GM23248 (cell line): ENCODE measurements at regions not wholly inside any gene's neighbourhood (a gene's known extent, or its start where the extent isn't known, plus 50 kb on each side); places are given as distances from the start of the nearest gene placed in this dataset.

Source experiments
- DNase-seq: peaks from one replicate; pipeline ENCODE4 v3.0.0-alpha.2; 2015
- H2AFZ ChIP-seq: fragments of 200-600 bp; sonication (generic); 2 replicates; pipeline ENCODE4 v1.6.1; 2016; ENCODE audit warnings: antibody characterized with exemption
- H3F3A ChIP-seq: fragments of 200-600 bp; sonication (generic); 2 replicates; pipeline ENCODE4 v1.6.1; 2016; ENCODE audit warnings: mild to moderate bottlenecking, antibody characterized with exemption, mixed run types; ENCODE audit not compliant: insufficient read depth
- H3K27ac ChIP-seq: fragments of 200-600 bp; sonication (generic); 2 replicates; pipeline ENCODE4 v1.5.1; 2016; ENCODE audit warnings: mild to moderate bottlenecking
- H3K27me3 ChIP-seq: fragments of 200-600 bp; sonication (generic); replicated peaks from 2 replicates; pipeline ENCODE4 v1.6.1; 2016; ENCODE audit warnings: mild to moderate bottlenecking; ENCODE audit not compliant: insufficient read depth
- H3K36me3 ChIP-seq: fragments of 200-600 bp; sonication (generic); 2 replicates; pipeline ENCODE4 v1.6.1; 2016; ENCODE audit warnings: low read depth, mild to moderate bottlenecking
- H3K4me1 ChIP-seq: fragments of 200-600 bp; sonication (generic); 2 replicates; pipeline ENCODE4 v1.6.1; 2016; ENCODE audit warnings: mild to moderate bottlenecking; ENCODE audit not compliant: insufficient read depth
- H3K4me2 ChIP-seq: fragments of 200-600 bp; sonication (generic); one replicate; pipeline ENCODE4 v1.6.1; 2016; ENCODE audit warnings: mild to moderate bottlenecking; ENCODE audit not compliant: unreplicated experiment
- H3K4me3 ChIP-seq: fragments of 200-600 bp; sonication (generic); 2 replicates; pipeline ENCODE4 v1.5.1; 2016; ENCODE audit warnings: mild to moderate bottlenecking
- H3K79me2 ChIP-seq: fragments of 200-600 bp; sonication (generic); 2 replicates; pipeline ENCODE4 v1.6.1; 2016; ENCODE audit warnings: mild to moderate bottlenecking; ENCODE audit not compliant: insufficient read depth
- H3K9ac ChIP-seq: fragments of 200-600 bp; sonication (generic); 2 replicates; pipeline ENCODE4 v1.6.1; 2016; ENCODE audit warnings: mild to moderate bottlenecking
- H3K9me2 ChIP-seq: fragments of 200-600 bp; sonication (generic); 2 replicates; pipeline ENCODE4 v1.6.1; 2016; ENCODE audit warnings: mixed run types, mild to moderate bottlenecking, moderate library complexity; ENCODE audit not compliant: insufficient read depth
- H3K9me3 ChIP-seq: fragments of 200-600 bp; sonication (generic); one replicate; pipeline ENCODE4 v1.6.1; 2017; ENCODE audit warnings: low read depth
- H4K20me1 ChIP-seq: fragments of 200-600 bp; sonication (generic); 2 replicates; pipeline ENCODE4 v1.6.0; 2016; ENCODE audit not compliant: insufficient read depth
- EZH2phosphoT487 ChIP-seq: fragments of 200-600 bp; sonication (generic); IDR thresholded peaks from 2 replicates; pipeline ENCODE4 v1.6.1; 2018; ENCODE audit warnings: antibody characterized with exemption, moderate library complexity, mild to moderate bottlenecking, low read depth; ENCODE audit not compliant: insufficient read depth
- WGBS, 2 experiments: methylation state at CpG; one replicate each; pipeline ENCODE4 v1.1.6; 2015 to 2017; ENCODE audit warnings: low lambda C conversion rate in 2 of 2, low coverage in 1 of 2; ENCODE audit errors: missing lambda C conversion rate in 2 of 2; 5-methylcytosine and 5-hydroxymethylcytosine counted together
- in situ Hi-C: fragments of 300-500 bp; cut with MboI; formaldehyde crosslinking; loops from 2 replicates; pipeline ENCODE4 v1.15.0; 2020

GRCh38 chr1:19006837-19007271, 50.4 kb upstream of the IFFO2 start:
- no peaks in the 10 kb centered on the region for H3K36me3 ChIP-seq
- H3K4me1 ChIP-seq = peaks cover 26% of the 10 kb centered on the region
- H3K27me3 ChIP-seq = no peaks in the 10 kb centered on the region
- H3K9ac ChIP-seq = no peak overlapping the region
- no peak overlapping the region for H2AFZ ChIP-seq
- no peak overlapping the region for H3K27ac ChIP-seq
- no peaks in the 10 kb centered on the region for H3K79me2 ChIP-seq
- in situ Hi-C loops = no loop called here
- H3K4me2 ChIP-seq = no peak overlapping the region
- peaks cover 22% of the 10 kb centered on the region for H3F3A ChIP-seq
- H3K4me3 ChIP-seq = no peak overlapping the region
- DNase-seq = no peak
- H3K9me3 ChIP-seq = no peaks in the 10 kb centered on the region
- no peak for TF ChIP-seq EZH2phosphoT487
- WGBS, 2 experiments = 68% methylated on average over 2 of the region's 2 CpGs
- no peaks in the 10 kb centered on the region for H3K9me2 ChIP-seq
- H4K20me1 ChIP-seq = no peaks in the 10 kb centered on the region
